Stimulated activated CD8-positive, alpha-beta memory T cell treated with anti-CD3 and anti-CD28 coated beads, Interleukin-4, amount 100 ng/mL, for 24 hours (primary cell): ENCODE measurements at regions not wholly inside any gene's neighbourhood (a gene's known extent, or its start where the extent isn't known, plus 50 kb on each side); places are given as distances from the start of the nearest gene placed in this dataset.
"Not testable (repeated sequence)": the region's sequence is repeated elsewhere in the genome, so short reads cannot be mapped to it uniquely, and the experiment has no call there.

Experiments
- DNase-seq: peaks from one replicate; pipeline ENCODE4 v3.0.0-alpha.2; 2020; ENCODE audit warnings: low read depth

DNA sequence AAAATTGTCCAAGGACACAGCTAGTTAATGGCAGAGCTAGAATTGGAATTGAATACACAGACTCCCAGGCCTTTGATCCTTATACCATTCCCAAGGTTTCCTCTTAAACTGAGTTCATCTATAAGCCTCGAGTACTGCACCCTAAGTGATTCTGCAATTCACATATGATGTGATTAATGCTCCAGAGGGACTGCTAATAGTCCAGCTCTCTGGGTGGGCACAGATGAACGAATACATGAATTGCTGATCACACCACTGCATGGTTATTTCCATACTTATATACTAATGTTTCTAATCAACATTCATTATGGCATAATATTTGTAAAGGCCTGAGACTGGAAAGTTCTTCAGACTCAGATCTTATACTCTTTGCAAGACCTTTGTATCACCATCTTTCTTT, 101.8 kb downstream of the NUFIP1 start:
- DNase-seq, result no peak

GRCh38 chr13:44884076-44884729, 105.1 kb downstream of the NUFIP1 start:
- no peak for DNase-seq

DNA sequence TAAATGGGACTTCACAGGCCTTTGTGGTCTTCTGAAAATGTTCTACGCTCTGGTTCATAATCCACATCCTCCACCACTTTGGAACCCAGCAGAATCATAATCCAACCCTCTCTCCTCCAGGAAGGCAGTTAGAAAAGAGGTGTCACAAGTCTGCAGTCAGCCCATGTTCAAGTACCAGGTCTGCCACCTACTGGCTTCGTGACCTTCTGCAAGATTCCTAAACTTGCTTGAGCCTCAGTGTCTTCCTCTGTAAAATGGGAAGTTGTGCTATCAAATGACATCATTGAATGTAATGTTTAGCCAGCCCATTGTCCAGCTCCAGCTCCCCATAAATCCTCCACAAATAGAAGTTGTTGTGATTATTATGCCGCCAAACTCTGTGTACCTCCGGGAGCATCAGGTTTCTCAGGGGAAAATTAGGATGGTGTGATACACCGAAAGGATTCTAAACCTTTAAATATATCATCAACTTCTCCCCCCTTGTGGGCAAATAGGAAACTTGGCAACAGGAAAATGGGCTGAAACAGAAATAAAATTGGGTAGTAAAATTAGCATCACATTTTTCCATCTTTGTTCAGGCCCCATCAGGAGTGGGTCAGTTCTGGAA, 109.7 kb downstream of the NUFIP1 start:
- no peak for DNase-seq

DNA sequence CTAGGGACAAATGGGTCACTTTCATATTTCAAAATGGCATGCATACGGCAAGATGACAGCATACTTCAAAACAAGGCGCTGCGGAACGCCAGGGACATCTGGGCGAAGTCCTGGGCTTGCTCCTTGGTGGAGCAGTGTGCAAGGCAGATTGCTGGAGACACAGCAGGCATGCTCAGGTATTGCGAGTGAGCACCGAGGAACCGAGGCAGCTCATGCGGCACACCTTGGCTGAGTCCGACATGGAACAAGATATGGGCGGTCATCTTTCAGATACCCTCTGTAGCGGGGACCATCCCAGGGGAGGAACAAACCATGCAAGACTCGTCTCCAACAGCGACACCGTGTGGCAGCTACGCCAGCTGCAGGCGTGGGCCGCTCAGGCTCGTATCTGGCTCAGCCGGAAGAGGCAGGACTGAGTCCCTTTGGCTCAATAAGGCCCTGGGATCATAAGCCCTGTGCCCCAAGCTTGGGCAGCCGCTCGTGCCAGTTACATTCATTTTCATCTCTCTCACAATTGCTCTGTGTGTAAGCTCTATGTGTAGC, 112.4 kb downstream of the NUFIP1 start:
- no peak for DNase-seq

DNA sequence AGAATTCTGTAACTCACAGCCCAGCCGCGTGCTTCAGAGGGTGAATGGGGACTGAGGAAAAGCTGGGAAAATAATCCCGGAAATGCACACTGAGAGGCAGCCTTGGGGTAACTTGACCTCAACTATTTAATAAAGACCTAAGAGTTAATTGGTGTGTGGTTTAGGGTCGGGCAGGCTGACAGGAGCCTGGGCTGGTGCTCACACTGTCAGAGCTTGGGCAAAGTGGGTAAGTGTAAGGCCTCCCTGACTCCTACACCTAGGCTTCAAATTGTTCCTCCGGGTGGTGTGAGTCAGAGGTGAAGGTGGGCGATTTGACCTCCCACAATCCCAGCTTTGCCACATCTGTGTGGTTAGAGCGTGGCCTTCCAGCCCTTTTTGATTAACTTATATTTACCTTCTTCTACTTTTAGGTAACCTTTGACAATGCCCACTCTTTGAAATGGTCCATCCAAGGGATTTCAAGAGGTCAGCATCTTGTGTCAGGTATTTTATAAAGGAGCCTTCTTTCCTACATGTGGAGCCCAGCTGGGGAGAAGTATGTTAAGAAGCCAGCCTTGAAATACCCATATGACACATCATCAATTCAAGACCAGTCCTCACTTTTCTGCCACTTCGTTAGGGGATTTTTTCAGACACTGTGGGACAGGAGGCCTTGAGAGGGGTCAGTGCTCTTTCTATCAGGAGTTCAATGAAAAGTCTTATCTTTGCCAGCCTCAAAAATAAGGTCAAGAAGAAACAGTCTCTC, 114.2 kb downstream of the NUFIP1 start:
- no peak for DNase-seq

GRCh38 chr13:44874176-44874575, 115.1 kb downstream of the NUFIP1 start:
- DNase-seq, result no peak

GRCh38 chr13:44873461-44873860, 115.8 kb downstream of the NUFIP1 start:
- DNase-seq, result no peak

- no peak for DNase-seq
These were observed 116.5 kb downstream of the NUFIP1 start for GRCh38 chr13:44872751-44873150.

DNA sequence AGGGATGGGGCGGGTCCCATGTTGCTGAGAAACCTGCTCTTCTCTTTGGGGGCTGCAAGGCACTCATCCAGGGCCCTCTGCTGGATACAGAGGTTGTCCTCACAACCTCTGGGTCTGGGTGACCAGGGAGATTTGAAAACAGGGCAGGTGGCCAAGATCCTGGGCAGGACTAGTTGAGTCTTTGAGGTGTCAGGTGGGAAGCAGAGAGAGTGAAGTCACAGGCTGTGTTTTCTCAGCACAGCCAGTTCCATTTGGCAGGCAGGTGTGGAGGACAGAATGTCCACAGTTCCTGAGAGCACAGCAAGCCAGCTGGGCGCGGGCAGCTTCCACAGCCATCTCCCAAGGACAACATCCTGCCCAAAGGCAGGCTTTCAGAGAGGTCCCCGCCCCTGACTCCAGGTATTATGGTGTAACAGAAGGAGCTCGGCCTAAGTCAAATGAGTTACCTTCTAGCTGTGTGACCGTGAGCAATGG, 118.8 kb downstream of the NUFIP1 start:
- DNase-seq, result no peak

GRCh38 chr13:44869167-44869566, 120.1 kb downstream of the NUFIP1 start:
- DNase-seq, result no peak

GRCh38 chr13:44868397-44868796, 120.9 kb downstream of the NUFIP1 start:
- DNase-seq, result no peak

GRCh38 chr13:44867825-44868224, 121.4 kb downstream of the NUFIP1 start:
- no peak for DNase-seq

- no peak for DNase-seq
These were observed 122.8 kb downstream of the NUFIP1 start for GRCh38 chr13:44866411-44866911.

DNA sequence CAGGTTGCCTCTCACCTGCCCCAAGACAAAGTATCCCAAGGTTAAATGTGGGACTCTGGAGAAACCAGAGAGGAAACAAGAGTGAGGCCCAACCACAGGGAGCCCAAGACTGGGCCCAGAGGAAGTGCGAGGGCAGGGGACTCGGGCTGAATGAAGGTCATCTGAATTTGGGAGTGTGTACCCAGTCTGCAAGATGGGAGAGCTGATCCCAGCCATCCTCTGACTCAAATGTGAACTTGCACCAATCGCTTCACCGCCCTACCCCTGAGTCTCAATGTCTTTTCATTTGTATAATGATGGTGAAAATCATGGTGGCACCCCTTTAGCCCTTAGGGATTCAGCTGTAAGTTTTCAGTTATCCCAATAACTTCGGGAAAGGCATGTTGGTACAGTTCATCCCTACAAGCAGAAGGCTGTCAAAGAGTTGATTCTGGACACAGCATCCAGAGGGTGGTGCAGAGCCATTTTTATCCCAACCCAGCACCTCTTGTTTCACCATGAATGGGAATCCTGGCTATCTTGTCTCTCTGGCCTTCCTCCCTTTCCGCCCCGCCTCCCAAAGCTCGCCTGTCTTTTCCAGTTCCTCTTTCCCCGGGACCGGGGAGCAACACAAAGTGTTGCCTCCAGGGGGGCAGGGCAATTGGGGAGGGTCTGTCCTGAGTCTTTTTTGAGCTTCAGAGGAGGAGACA, 123.4 kb downstream of the NUFIP1 start:
- DNase-seq, result no peak

- DNase-seq, result not testable (repeated sequence)
These were observed 125.6 kb downstream of the NUFIP1 start for GRCh38 chr13:44863641-44864040.

GRCh38 chr13:44860454-44860853, 128.8 kb downstream of the NUFIP1 start:
- DNase-seq, result no peak

- no peak for DNase-seq
These were observed 131.5 kb downstream of the NUFIP1 start for GRCh38 chr13:44857736-44858135.

GRCh38 chr13:44857061-44857460, 132.2 kb downstream of the NUFIP1 start:
- no peak for DNase-seq

DNA sequence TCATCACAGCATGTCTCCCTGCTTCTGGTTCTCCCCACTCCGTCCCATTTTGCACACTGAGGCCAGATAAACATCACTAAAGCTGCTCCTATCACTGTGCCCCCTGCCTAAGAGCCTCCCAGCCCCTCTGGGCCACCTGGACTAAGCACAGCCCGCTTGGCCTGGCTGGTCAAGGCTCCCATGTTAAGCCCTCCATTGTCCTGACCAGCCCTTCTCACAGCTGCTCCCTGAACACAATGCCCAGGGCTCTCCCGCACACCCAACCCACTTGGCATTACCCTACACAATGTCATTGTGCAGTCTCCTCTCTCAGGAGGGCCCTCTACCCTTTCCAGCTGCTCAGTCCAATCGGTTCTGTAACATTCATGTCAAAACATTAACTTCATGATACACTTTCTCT, 133.4 kb downstream of the NUFIP1 start:
- no peak for DNase-seq

DNA sequence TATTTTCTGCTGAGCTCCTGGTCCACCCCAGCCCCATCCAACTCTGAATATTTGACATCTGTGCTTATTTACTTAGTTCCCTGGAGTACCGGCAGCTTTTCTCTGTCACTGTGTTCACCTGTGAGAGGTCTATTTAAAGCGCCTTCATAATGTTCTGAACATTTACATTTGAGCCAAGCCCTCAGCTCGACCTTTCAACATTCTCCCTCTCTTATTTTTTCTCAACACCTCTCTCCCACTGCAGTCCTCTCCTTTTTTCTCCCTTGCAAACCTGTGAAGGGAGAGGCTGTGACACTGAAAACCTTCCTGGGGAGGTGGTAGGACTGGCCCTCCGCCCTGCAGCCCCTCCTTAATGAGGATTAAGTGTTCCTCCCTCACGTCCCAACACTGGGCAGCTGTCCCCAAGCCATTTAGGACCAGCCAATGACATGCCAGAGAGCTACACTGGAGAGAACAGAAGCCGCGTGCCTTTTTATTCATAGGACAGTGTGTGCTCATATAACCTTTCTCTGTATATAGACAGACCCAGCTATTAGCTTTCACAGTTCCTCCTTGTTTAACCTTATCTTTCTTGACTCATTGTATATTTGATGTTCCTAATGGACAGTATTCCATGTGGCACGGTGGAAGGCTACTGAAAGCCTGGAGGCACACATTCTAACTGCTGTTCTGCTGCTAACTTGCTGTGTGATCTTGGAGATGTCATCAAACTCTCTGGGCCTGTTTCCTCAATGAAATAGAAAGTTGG, 134.8 kb downstream of the NUFIP1 start:
- no peak for DNase-seq

GRCh38 chr13:44853641-44854040, 135.6 kb downstream of the NUFIP1 start:
- DNase-seq, result no peak
